ENCODE measurements at regions not wholly inside any gene's neighbourhood (a gene's known extent, or its start where the extent isn't known, plus 50 kb on each side); places are given as distances from the start of the nearest gene placed in this dataset.

- TF ChIP-seq EZH2 (IDR thresholded peaks at IDR 0.05), result no peak
- TF ChIP-seq POLR2AphosphoS5 (IDR thresholded peaks at IDR 0.05; ENCODE audit: borderline replicate concordance, low read depth, low read length), result no peak
- TF ChIP-seq FOXP2 (optimal IDR thresholded peaks at IDR 0.05; ENCODE audit: control extremely low read depth, extremely low read length, insufficient read depth), result no peak
Measured at GRCh38 chr4:166577639-166578038, 656.7 kb downstream of the SPOCK3 start.
